HG03442 (cell line): ENCODE measurements at regions not wholly inside any gene's neighbourhood (a gene's known extent, or its start where the extent isn't known, plus 50 kb on each side); places are given as distances from the start of the nearest gene placed in this dataset.
"Not testable (repeated sequence)": the region's sequence is repeated elsewhere in the genome, so short reads cannot be mapped to it uniquely, and the experiment has no call there.

Experiments
- ATAC-seq: cut with Tn5 transposase; IDR thresholded peaks from one replicate; pipeline ENCODE4 v1.9.1; 2021; ENCODE audit warnings: mild to moderate bottlenecking, moderate library complexity; ENCODE audit not compliant: unreplicated experiment

- ATAC-seq = no peak
Measured at GRCh38 chr20:48366230-48366629, 461.6 kb downstream of the PREX1 start.

GRCh38 chr20:48364688-48365421 is 462.9 kb downstream of the PREX1 start:
- no peak for ATAC-seq

- no peak for ATAC-seq
Measured at GRCh38 chr20:48364055-48364454, 463.7 kb downstream of the PREX1 start.

GRCh38 chr20:48360342-48360975 is 467.3 kb downstream of the PREX1 start:
- peak; percentile 31 for ATAC-seq

- peak; percentile 69 for ATAC-seq
Measured at GRCh38 chr20:48359692-48360341, 468.0 kb downstream of the PREX1 start.

GRCh38 chr20:48359055-48359390 is 468.8 kb downstream of the PREX1 start:
- ATAC-seq = not testable (repeated sequence)

- ATAC-seq = no peak
Measured at GRCh38 chr20:48358176-48359054, 469.4 kb downstream of the PREX1 start.

- ATAC-seq = no peak
Measured at GRCh38 chr20:48357714-48358113, 470.1 kb downstream of the PREX1 start.

- no peak for ATAC-seq
Measured at GRCh38 chr20:48354903-48355302, 472.9 kb downstream of the PREX1 start.

GRCh38 chr20:48354320-48354876 is 473.4 kb downstream of the PREX1 start:
- no peak for ATAC-seq

GRCh38 chr20:48352628-48353027 is 475.2 kb downstream of the PREX1 start:
- ATAC-seq = no peak

- no peak for ATAC-seq
Measured at GRCh38 chr20:48352042-48352441, 475.8 kb downstream of the PREX1 start.

- no peak for ATAC-seq
Measured at GRCh38 chr20:48350313-48350988, 477.3 kb downstream of the PREX1 start.

- no peak for ATAC-seq
Measured at GRCh38 chr20:48349656-48350055, 478.1 kb downstream of the PREX1 start.

- ATAC-seq = no peak
Measured at GRCh38 chr20:48348022-48348421, 479.8 kb downstream of the PREX1 start.

GRCh38 chr20:48342822-48343513 is 484.8 kb downstream of the PREX1 start:
- ATAC-seq = no peak

- no peak for ATAC-seq
Measured at GRCh38 chr20:48340883-48341281, 486.9 kb downstream of the PREX1 start.

- no peak for ATAC-seq
Measured at GRCh38 chr20:48339986-48340882, 487.6 kb downstream of the PREX1 start.
